CD8-positive, alpha-beta memory T cell (primary cell): ENCODE measurements at regions not wholly inside any gene's neighbourhood (a gene's known extent, or its start where the extent isn't known, plus 50 kb on each side); places are given as distances from the start of the nearest gene placed in this dataset.

Experiments used
- CTCF ChIA-PET: fragments of 350-600 bp; sonication (Branson Sonifier 250); formaldehyde crosslinking; loops from one replicate; lab custom pipeline; 2021; ENCODE audit warnings: antibody characterized with exemption; lab: Charles Lee
- POLR2A ChIA-PET: fragments of 350-600 bp; sonication (Branson Sonifier 250); formaldehyde crosslinking; loops from one replicate; lab custom pipeline; 2021; ENCODE audit warnings: antibody characterized with exemption; lab: Charles Lee
- DNase-seq, 5 donors: peaks; one replicate each; pipeline versions ENCODE4 v3.0.0 to v3.0.0-alpha.2; 2020 to 2022; ENCODE audit warnings: mixed read lengths in 1 of 5
- H3K27ac ChIP-seq: one replicate; pipeline ENCODE4 v1.7.0; 2013; ENCODE audit warnings: low read depth, mild to moderate bottlenecking, low read length, moderate library complexity
- H3K27me3 ChIP-seq: 2 replicates; pipeline ENCODE4 v1.7.0; 2013; ENCODE audit warnings: low read length, mild to moderate bottlenecking; ENCODE audit not compliant: insufficient read depth, poor library complexity, severe bottlenecking
- H3K36me3 ChIP-seq: 2 replicates; pipeline ENCODE4 v1.7.0; 2013; ENCODE audit warnings: mild to moderate bottlenecking, low read length, moderate library complexity; ENCODE audit not compliant: insufficient read depth
- H3K4me1 ChIP-seq: 2 replicates; pipeline ENCODE4 v1.7.0; 2013; ENCODE audit warnings: mild to moderate bottlenecking, low read length, moderate library complexity; ENCODE audit not compliant: insufficient read depth
- H3K4me3 ChIP-seq: 2 replicates; pipeline ENCODE4 v1.7.0; 2013; ENCODE audit warnings: mild to moderate bottlenecking, low read length
- H3K9me3 ChIP-seq: 2 replicates; pipeline ENCODE4 v1.7.0; 2013; ENCODE audit warnings: mild to moderate bottlenecking, low read length
- H3K27ac Mint-ChIP-seq, 8 donors: one replicate each; pipeline ENCODE4 v1.8.0; 2020 to 2021; ENCODE audit warnings: mixed read lengths in 8 of 8, mild to moderate bottlenecking in 6 of 8, inconsistent platforms in 3 of 8, moderate library complexity in 3 of 8
- H3K27me3 Mint-ChIP-seq, 2 donors: one replicate each; pipeline ENCODE4 v1.8.0; 2020 to 2021; ENCODE audit warnings: mixed read lengths in 2 of 2, mild to moderate bottlenecking in 1 of 2, moderate library complexity in 1 of 2
- H3K36me3 Mint-ChIP-seq, 3 donors: one replicate each; pipeline ENCODE4 v1.8.0; 2020 to 2021; ENCODE audit warnings: mixed read lengths in 3 of 3, inconsistent platforms in 1 of 3, mild to moderate bottlenecking in 1 of 3
- H3K4me1 Mint-ChIP-seq, 3 donors: one replicate each; pipeline ENCODE4 v1.8.0; 2020 to 2021; ENCODE audit warnings: mixed read lengths in 3 of 3, inconsistent platforms in 1 of 3, mild to moderate bottlenecking in 1 of 3
- H3K4me3 Mint-ChIP-seq, 7 donors: one replicate each; pipeline ENCODE4 v1.8.0; 2020 to 2021; ENCODE audit warnings: mixed read lengths in 7 of 7, mild to moderate bottlenecking in 6 of 7, moderate library complexity in 4 of 7, inconsistent platforms in 2 of 7
- H3K9me3 Mint-ChIP-seq, 5 donors: one replicate each; pipeline ENCODE4 v1.8.0; 2020 to 2022; ENCODE audit warnings: mixed read lengths in 5 of 5, mild to moderate bottlenecking in 3 of 5, moderate library complexity in 2 of 5, inconsistent platforms in 1 of 5

- Histone ChIP-seq H3K36me3 (no peaks in the 10 kb centered on the region), H3K4me1 (no peaks in the 10 kb centered on the region), H3K27ac (no peak overlapping the region), H3K9me3 (no peaks in the 10 kb centered on the region), H3K4me3 (no peak overlapping the region), H3K27me3 (no peaks in the 10 kb centered on the region)
- no peak overlapping the region for H3K4me3 Mint-ChIP-seq
- no peaks in the 10 kb centered on the region for H3K4me1 Mint-ChIP-seq
- no peaks in the 10 kb centered on the region for H3K36me3 Mint-ChIP-seq
- no peaks in the 10 kb centered on the region for H3K27me3 Mint-ChIP-seq
- CTCF ChIA-PET = no interaction called here
- DNase-seq = no peak
- peaks cover 5 to 32% (median 8%) of the 10 kb centered on the region in 5 donors for H3K9me3 Mint-ChIP-seq
- H3K27ac Mint-ChIP-seq = no peak overlapping the region
- POLR2A ChIA-PET = no interaction called here
Observed at GRCh38 chr5:26569929-26570258, 468.5 kb downstream of the CDH9 start.

DNA sequence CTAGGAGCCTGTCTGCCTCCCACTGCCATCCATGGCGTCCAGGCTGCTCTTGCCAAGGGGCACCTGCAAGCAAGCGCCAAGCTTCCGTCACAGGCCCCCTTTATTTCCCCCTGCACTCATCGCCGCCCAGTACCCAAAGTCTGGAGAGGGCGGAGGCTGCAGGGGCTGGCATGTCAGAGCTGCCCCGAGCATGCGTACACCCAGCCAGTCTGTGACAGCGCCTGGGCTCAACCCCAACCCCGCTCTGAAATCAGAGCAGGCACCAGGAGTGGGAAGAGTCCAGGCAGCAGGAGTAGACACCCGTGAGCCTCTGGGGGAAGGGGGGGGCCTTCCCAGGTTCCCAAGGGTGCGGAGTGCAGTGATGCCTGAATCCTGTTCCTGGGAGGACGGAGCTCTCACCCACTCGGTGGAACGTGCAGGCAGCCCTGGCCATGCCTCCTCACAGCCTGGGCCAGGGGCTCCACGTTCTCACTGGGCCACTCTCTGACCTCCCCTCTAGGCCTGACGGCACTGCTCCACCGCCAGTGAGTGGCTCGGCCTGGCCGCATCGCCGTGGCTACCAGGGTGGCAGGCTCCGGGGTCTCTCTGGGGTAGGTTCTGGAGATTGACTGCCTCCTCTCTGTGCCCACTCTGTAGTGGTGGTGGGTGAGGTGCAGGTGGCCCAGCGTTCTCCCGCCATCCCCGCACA lies 469.0 kb downstream of the CDH9 start:
- Histone ChIP-seq H3K4me3 (no peak overlapping the region), H3K27me3 (no peaks in the 10 kb centered on the region), H3K27ac (no peak overlapping the region), H3K9me3 (no peaks in the 10 kb centered on the region), H3K4me1 (no peaks in the 10 kb centered on the region), H3K36me3 (no peaks in the 10 kb centered on the region)
- Mint-ChIP-seq H3K27me3 (no peaks in the 10 kb centered on the region), H3K4me1 (no peaks in the 10 kb centered on the region), H3K9me3 (peaks cover 5 to 32% (median 8%) of the 10 kb centered on the region in 5 donors), H3K4me3 (no peak overlapping the region), H3K36me3 (no peaks in the 10 kb centered on the region), H3K27ac (no peak overlapping the region)
- CTCF ChIA-PET = no interaction called here
- POLR2A ChIA-PET = no interaction called here
- peak in 1 of 5 donors; percentile 46 for DNase-seq

GRCh38 chr5:26568316-26568715 lies 470.1 kb downstream of the CDH9 start:
- Mint-ChIP-seq H3K4me1 (no peaks in the 10 kb centered on the region), H3K27ac (no peak overlapping the region), H3K9me3 (peaks cover 5 to 35% (median 11%) of the 10 kb centered on the region in 5 donors), H3K27me3 (no peaks in the 10 kb centered on the region), H3K4me3 (no peak overlapping the region), H3K36me3 (no peaks in the 10 kb centered on the region)
- DNase-seq = no peak
- CTCF ChIA-PET = no interaction called here
- Histone ChIP-seq H3K4me1 (no peaks in the 10 kb centered on the region), H3K27ac (no peak overlapping the region), H3K36me3 (no peaks in the 10 kb centered on the region), H3K4me3 (no peak overlapping the region), H3K27me3 (no peaks in the 10 kb centered on the region), H3K9me3 (no peaks in the 10 kb centered on the region)
- POLR2A ChIA-PET = no interaction called here

GRCh38 chr5:26563979-26564378 lies 474.4 kb downstream of the CDH9 start:
- H3K36me3 ChIP-seq = no peaks in the 10 kb centered on the region
- Mint-ChIP-seq H3K27ac (no peak overlapping the region), H3K4me1 (no peaks in the 10 kb centered on the region), H3K4me3 (no peak overlapping the region), H3K27me3 (no peaks in the 10 kb centered on the region), H3K36me3 (no peaks in the 10 kb centered on the region), H3K9me3 (peaks cover 6 to 19% (median 10%) of the 10 kb centered on the region in 5 donors)
- no peaks in the 10 kb centered on the region for H3K9me3 ChIP-seq
- POLR2A ChIA-PET = no interaction called here
- no peak overlapping the region for H3K27ac ChIP-seq
- H3K4me3 ChIP-seq = no peak overlapping the region
- CTCF ChIA-PET = no interaction called here
- H3K4me1 ChIP-seq = no peaks in the 10 kb centered on the region
- DNase-seq = no peak
- no peaks in the 10 kb centered on the region for H3K27me3 ChIP-seq

GRCh38 chr5:26553079-26553478 lies 485.3 kb downstream of the CDH9 start:
- no peaks in the 10 kb centered on the region for H3K27me3 Mint-ChIP-seq
- H3K36me3 Mint-ChIP-seq = no peaks in the 10 kb centered on the region
- H3K27me3 ChIP-seq = no peaks in the 10 kb centered on the region
- no peaks in the 10 kb centered on the region for H3K4me1 ChIP-seq
- H3K9me3 ChIP-seq = no peaks in the 10 kb centered on the region
- H3K4me3 ChIP-seq = no peak overlapping the region
- no peak overlapping the region for H3K27ac Mint-ChIP-seq
- no peak overlapping the region for H3K27ac ChIP-seq
- no peak overlapping the region for H3K4me3 Mint-ChIP-seq
- ChIA-PET CTCF (no interaction called here), POLR2A (no interaction called here)
- DNase-seq = no peak
- H3K9me3 Mint-ChIP-seq = peaks cover 3 to 48% (median 14%) of the 10 kb centered on the region in 5 donors
- H3K36me3 ChIP-seq = no peaks in the 10 kb centered on the region
- H3K4me1 Mint-ChIP-seq = no peaks in the 10 kb centered on the region

- Histone ChIP-seq H3K4me1 (no peaks in the 10 kb centered on the region), H3K4me3 (no peak overlapping the region), H3K27me3 (no peaks in the 10 kb centered on the region), H3K9me3 (no peaks in the 10 kb centered on the region), H3K36me3 (no peaks in the 10 kb centered on the region), H3K27ac (no peak overlapping the region)
- no peak overlapping the region for H3K4me3 Mint-ChIP-seq
- CTCF ChIA-PET = no interaction called here
- H3K9me3 Mint-ChIP-seq = peaks cover 8 to 40% (median 20%) of the 10 kb centered on the region in 5 donors
- H3K27me3 Mint-ChIP-seq = no peaks in the 10 kb centered on the region
- no peaks in the 10 kb centered on the region for H3K4me1 Mint-ChIP-seq
- DNase-seq = no peak
- no peak overlapping the region for H3K27ac Mint-ChIP-seq
- H3K36me3 Mint-ChIP-seq = no peaks in the 10 kb centered on the region
- POLR2A ChIA-PET = no interaction called here
Observed at GRCh38 chr5:26543987-26544386, 494.4 kb downstream of the CDH9 start.

DNA sequence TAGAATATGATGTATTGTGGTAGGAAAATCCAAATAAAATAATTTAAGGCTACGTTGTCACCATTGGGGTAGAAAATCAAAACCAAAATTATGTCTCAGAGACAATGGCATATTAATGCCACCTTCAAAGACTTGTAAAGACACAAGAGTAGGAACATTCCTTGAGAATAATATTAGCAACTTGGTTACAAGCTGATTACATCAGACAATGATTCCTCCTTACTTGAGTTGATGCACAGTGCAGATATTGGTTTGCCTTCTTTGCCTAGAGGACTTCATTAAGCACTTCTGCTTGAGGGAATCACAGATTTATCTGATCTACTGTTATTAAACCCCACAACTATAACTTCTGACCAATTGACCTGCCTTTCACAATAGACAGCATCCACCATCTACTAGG lies 500.2 kb downstream of the CDH9 start:
- no peaks in the 10 kb centered on the region for H3K4me1 Mint-ChIP-seq
- H3K27me3 Mint-ChIP-seq = no peaks in the 10 kb centered on the region
- Histone ChIP-seq H3K27ac (no peak overlapping the region), H3K36me3 (no peaks in the 10 kb centered on the region), H3K27me3 (no peaks in the 10 kb centered on the region), H3K4me1 (no peaks in the 10 kb centered on the region), H3K9me3 (no peaks in the 10 kb centered on the region), H3K4me3 (no peak overlapping the region)
- no peaks in the 10 kb centered on the region for H3K36me3 Mint-ChIP-seq
- H3K4me3 Mint-ChIP-seq = no peak overlapping the region
- DNase-seq = no peak
- CTCF ChIA-PET = no interaction called here
- POLR2A ChIA-PET = no interaction called here
- H3K27ac Mint-ChIP-seq = no peak overlapping the region
- peaks cover 5 to 31% (median 14%) of the 10 kb centered on the region in 5 donors for H3K9me3 Mint-ChIP-seq

GRCh38 chr5:26535215-26535614 lies 503.2 kb downstream of the CDH9 start:
- Histone ChIP-seq H3K4me1 (no peaks in the 10 kb centered on the region), H3K27me3 (no peaks in the 10 kb centered on the region), H3K4me3 (no peak overlapping the region), H3K9me3 (no peaks in the 10 kb centered on the region), H3K36me3 (no peaks in the 10 kb centered on the region), H3K27ac (no peak overlapping the region)
- Mint-ChIP-seq H3K4me3 (no peak overlapping the region), H3K9me3 (peaks cover 4 to 35% (median 9%) of the 10 kb centered on the region in 5 donors), H3K27me3 (no peaks in the 10 kb centered on the region), H3K36me3 (no peaks in the 10 kb centered on the region), H3K4me1 (no peaks in the 10 kb centered on the region), H3K27ac (no peak overlapping the region)
- POLR2A ChIA-PET = no interaction called here
- CTCF ChIA-PET = no interaction called here
- DNase-seq = no peak
